NCI-H1105 treated with DMSO at 0.1 percent for 48 hours (cell line): ENCODE measurements at regions not wholly inside any gene's neighbourhood (a gene's known extent, or its start where the extent isn't known, plus 50 kb on each side); places are given as distances from the start of the nearest gene placed in this dataset.
"Not testable (repeated sequence)": the region's sequence is repeated elsewhere in the genome, so short reads cannot be mapped to it uniquely, and the experiment has no call there.

Source experiments
- DNase-seq: peaks from one replicate; lab custom pipeline; 2025; lab: John Stamatoyannopoulos, UW

DNA sequence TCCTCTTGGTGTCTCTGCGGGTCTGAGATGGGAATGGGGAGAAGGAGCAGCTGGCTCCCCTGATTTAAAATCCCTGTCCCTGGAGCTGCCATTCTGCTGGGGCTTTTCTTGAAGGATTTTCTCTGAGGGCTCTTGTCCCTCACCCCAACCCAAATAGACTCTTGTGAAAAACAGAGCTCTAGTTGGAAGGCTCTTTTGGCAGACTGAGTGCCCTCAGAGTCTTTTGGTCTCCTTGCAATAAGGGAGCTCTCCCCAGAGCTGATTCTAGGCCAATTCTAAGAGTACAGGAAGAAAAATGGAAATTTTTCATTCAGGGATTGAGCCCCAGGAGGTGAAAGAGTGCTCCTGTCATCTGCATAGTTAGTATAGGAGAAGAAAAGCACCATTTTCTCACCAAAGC lies 238.3 kb downstream of the COG6 start:
- no peak for DNase-seq

- no peak for DNase-seq
Measured at GRCh38 chr13:39894586-39894985, 239.1 kb downstream of the COG6 start.

DNA sequence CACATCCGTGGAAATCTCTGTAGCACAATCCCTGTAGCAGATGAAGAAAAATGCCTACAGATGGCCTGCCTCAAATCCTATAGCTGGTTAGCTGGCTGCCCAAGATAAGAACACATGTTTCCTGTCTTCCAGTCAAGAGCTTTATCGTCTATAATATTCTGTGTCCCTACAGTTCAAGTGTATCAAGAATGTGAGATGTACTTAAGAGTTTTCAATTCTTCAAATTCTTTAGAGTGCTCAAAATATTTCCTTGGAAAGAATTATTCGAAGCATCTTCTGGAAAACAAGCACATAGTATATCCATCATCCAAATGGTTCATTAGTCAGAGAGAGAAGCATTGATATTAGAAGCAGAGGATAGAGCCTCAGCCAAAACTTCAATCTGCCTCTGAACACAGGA lies 239.8 kb downstream of the COG6 start:
- no peak for DNase-seq

DNA sequence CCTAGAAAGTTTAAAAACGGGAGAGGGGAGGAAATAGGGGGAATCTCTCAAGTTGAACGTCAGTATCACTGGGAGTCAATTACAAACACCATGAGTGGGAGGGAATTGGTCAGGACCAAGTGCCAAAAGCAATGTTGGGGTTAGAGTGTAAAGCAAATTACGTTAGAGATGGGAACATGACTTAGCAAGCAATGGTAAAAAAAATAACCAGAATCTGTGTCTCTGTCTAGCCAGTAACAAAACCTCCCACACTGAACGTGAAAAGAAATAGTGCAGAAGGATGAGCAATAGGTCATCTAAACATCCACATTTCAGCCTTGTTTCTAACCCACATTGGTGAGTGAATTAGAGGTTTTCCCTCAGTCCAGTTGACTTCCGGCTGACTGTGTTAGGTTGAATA lies 242.2 kb downstream of the COG6 start:
- no peak for DNase-seq

GRCh38 chr13:39900106-39900750 lies 244.8 kb downstream of the COG6 start:
- peak; percentile 4 for DNase-seq

DNA sequence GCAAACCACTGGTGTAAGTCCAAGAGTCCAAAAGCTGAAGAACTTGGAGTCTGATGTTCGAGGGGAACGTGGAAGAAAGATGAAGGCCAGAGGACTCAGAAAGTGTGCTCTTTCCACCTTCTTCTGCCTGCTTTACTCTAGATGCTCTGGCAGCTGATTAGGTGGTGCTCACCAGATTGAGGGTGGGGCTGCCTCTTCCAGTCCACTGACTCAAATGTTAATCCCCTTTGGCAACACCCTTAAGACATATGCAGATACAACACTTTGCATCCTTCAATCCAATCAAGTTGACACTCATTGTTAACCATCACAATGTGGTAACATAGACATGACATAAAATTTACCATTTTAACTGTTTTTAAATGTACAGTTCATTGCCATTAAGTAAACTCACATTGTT lies 249.5 kb downstream of the COG6 start:
- DNase-seq: no peak

DNA sequence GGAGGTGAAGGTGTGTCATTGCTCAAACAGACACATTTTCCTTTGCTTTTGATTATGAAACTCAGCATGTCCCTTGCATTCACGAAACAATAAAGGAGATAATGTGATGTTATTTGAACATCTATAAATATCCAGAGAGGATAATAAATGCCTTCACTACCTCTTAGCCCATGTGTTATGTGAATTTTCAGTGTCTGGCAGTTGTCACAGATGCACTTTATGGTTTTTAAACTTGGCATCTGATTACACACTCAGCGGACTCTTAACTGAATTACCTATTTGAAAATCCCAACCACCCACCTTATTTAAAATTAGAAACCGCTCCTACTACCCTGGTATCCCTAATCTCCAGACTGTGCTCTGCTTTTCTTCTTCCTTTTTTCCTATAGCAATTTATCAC lies 254.2 kb downstream of the COG6 start:
- DNase-seq: no peak

DNA sequence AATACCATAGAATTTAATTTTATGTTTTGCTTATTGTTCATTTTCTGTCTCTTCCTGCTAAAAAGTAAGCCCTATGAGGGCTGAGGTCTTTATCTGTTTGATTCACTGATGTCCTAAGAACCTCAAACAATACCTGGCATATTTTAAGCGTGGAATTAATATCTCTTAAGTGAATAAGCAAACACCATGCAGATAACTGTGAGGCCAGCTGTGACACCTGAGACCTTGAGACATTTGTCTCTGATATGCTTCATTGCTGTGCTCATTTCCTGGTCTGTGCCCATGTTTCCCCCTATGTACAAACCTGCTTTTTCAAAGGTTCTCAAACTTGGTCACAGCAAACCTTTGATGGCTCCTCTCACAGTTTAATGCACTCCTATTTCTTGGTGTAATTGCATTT lies 254.6 kb downstream of the COG6 start:
- no peak for DNase-seq

- DNase-seq: no peak
Measured at GRCh38 chr13:39910833-39911232, 255.4 kb downstream of the COG6 start.

- DNase-seq: no peak
Measured at GRCh38 chr13:39913339-39913738, 257.9 kb downstream of the COG6 start.

- DNase-seq: no peak
Measured at GRCh38 chr13:39913928-39914327, 258.5 kb downstream of the COG6 start.

- no peak for DNase-seq
Measured at GRCh38 chr13:39915418-39915817, 260.0 kb downstream of the COG6 start.

DNA sequence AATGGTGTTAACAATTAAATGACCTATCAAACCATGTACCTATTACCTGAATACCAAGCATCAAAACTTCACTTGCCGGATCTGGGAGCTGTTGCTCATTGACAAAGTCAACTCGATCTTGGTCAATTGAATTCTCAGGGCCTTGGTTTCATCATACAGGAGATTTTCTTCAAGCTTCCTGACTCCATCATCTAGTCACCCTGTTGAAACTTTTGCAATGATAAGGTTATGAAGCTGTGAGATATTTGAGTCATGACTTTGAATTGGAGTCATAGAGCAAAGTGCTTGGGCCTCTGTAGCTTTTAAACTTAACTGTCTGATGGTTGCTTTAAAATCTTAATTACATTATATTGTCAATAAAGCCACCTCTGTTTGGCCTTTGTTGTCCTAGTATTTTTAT lies 260.9 kb downstream of the COG6 start:
- no peak for DNase-seq

- DNase-seq: no peak
Measured at GRCh38 chr13:39918620-39919236, 263.3 kb downstream of the COG6 start.

DNA sequence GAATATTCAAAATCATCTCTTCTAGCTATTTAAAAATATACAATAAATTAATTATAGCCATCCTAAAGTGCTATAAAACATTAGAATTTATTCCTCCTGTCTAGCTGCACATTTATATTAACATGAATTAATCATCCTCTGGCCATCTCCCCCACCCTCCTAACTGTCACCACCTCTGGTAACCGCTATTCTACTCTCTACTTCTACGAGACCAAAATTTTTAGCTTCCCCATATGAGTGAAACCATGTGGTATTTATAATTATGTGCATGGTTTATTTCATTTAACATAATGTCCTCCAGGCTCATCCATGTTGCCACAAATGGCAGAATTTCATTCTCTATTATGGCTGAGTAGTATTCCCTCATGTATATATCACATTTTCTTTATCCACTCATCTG lies 265.2 kb downstream of the COG6 start:
- DNase-seq: no peak

- no peak for DNase-seq
Measured at GRCh38 chr13:39926345-39926744, 270.9 kb downstream of the COG6 start.

DNA sequence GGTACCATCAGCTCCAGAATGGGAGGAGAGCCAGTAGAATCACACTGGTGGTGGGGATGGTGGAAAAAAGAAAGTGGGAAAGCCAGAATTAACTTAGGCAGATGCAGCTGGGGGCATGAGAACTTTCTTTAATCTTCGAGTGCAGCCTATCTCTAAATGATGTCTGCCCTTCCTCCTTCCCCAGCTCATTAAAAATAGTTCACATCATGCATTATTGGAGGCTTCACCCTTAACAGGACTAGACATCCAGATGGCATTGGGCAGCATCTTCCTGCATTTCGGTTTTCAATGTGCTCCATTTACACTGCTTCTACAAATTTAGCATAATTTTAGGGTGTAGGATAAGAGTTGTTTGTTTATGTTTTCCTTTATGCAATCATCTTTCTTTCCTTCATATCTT lies 272.8 kb downstream of the COG6 start:
- DNase-seq: no peak

DNA sequence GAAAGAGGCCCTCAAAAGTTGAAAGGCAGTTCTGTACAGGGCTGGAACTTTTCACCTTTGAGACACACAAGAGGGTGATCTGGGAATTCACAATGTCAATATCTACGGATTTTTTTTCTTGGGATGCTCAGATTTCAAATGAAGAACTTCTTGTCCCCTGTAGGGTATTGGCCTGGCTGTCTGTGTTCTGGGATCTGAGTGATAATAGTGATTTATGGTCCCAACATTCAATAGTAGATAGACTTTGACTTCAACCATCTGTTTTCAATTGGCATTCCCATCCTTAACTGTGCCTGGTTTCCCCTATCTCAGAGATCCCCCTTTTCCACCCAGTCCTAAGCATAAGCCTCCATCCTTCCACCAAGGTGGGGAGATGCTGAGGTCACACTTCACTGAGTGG lies 274.1 kb downstream of the COG6 start:
- no peak for DNase-seq

- no peak for DNase-seq
Measured at GRCh38 chr13:39930060-39930459, 274.6 kb downstream of the COG6 start.

- DNase-seq: no peak
Measured at GRCh38 chr13:39930544-39931444, 275.3 kb downstream of the COG6 start.

DNA sequence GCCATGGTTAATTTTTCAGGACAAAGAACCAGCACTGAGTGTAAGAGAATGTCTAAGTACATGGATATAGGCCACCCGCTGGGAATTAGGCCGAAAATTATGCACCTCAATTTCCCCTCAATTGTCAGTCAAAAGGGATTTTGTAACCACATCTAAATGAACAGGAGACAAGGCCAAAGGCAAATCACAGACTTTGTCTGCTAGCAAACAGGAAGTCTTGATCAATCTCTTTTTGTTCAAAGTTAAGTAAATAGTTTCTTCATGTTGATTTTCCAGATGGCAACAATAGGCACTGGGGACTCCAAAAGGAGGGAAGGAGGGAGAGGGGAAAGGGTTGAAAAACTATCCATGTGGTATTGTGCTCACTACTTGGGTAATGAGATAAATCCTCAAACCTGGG lies 276.0 kb downstream of the COG6 start:
- DNase-seq: no peak

GRCh38 chr13:39932514-39932913 lies 277.1 kb downstream of the COG6 start:
- not testable (repeated sequence) for DNase-seq

DNA sequence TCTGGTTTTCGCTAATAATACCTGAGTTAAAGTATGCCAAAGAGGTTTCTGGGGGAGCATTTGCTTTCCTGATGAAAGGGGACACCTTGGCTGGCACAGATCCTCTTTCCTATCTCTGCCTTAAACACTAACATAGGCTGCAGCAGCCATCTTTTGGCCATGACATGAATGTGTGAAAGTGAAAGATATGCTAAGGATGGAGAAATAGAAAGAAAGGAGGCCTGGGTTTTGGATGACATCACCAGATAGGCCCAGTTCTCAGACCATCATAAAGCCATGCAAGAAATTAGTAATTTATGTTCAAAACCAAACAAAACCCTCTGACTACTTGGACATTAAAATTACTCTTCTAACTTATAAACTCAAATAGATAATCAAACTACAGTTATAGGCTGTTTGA lies 279.7 kb downstream of the COG6 start:
- no peak for DNase-seq
